M059J (cell line): ENCODE measurements at regions not wholly inside any gene's neighbourhood (a gene's known extent, or its start where the extent isn't known, plus 50 kb on each side); places are given as distances from the start of the nearest gene placed in this dataset.

Experiments used
- DNase-seq: peaks from one replicate; pipeline ENCODE4 v3.0.0-alpha.2; 2012; ENCODE audit warnings: low read depth

DNA sequence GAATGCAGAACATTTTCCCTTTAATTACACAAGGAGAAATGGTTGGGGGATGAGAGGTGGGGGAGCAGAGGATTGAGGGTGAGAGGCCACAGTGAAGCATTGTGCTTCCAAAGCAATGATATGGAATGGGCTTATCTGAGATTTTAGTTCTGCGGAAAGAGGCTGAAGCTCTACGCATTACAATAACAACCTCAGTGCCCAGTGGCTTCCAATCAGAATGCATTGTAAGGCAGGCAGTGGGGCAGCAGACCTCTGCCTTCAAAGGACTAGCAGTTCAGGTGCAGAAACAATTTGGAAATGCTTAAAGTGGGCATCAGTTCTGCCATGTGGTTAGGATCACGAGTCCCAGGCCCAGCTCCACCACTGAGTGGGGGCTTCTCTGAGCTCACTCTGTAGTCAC, 251.0 kb upstream of the ZMIZ1 start:
- no peak for DNase-seq

DNA sequence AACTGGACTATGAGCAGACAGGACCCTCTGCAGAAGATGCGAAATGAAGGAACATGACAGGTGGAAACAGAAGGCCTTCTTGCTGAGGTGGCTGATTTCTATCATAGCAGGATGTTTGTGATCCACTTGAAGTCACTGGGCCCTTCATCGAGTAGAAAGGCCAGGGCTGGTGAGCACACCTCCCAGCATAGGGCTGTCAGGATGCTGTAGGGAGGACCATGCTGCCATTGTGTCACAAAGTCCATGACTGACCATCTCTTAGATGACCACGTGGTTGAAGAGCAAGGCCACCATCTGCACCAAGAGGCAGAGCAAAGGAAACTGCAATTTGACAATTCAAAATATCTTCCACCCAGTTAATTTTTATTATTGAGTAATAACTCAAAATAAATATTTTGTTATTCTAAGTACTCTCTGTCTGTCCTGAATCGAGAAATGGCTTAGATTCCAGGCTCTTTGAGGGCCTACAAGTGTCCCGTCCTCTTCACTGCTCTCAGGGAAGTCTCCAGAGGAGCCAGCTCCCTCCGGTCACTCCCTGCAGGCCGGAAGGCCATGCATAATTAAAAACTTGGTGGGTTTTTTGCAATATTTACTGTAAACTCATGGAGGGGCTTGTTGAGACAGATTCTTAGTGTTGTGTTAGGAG, 249.3 kb upstream of the ZMIZ1 start:
- DNase-seq: no peak

DNA sequence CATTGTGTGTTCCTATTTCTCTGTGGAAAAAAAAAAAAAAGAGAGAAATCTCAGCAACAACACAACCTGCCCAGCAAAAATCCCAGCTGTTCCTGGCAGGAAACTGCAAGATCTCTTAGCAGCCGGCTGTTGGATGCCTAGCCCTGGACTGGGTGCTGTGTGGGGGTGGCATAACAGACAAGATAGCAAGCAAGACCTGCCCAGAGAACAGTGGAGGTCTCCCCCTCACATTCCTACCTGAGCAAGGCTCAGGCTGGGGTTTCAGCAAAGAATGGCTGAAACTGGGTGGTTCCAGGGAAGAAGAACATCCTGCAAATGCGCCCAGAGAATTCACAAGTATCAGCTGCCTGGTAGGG, 248.8 kb upstream of the ZMIZ1 start:
- no peak for DNase-seq

DNA sequence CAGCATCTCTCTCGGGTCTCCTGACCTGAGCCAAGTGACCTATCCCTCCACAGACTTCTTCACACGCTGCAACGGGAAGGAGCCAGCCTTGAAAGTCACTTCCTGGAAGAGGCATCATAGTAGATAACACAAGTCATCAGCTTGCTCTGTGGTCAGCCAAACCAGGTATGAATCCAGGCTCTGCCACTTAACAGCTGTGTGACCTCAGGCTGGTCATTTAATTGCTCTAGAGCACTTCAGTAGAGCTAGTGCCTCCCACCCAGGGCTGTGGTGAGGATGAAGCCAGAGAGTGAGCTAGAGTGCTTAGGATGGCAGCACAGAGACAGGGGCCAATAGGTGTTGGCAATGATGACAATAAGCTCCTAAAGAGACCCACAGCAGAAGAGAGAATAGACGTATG, 247.7 kb upstream of the ZMIZ1 start:
- peak; percentile 6 for DNase-seq

DNA sequence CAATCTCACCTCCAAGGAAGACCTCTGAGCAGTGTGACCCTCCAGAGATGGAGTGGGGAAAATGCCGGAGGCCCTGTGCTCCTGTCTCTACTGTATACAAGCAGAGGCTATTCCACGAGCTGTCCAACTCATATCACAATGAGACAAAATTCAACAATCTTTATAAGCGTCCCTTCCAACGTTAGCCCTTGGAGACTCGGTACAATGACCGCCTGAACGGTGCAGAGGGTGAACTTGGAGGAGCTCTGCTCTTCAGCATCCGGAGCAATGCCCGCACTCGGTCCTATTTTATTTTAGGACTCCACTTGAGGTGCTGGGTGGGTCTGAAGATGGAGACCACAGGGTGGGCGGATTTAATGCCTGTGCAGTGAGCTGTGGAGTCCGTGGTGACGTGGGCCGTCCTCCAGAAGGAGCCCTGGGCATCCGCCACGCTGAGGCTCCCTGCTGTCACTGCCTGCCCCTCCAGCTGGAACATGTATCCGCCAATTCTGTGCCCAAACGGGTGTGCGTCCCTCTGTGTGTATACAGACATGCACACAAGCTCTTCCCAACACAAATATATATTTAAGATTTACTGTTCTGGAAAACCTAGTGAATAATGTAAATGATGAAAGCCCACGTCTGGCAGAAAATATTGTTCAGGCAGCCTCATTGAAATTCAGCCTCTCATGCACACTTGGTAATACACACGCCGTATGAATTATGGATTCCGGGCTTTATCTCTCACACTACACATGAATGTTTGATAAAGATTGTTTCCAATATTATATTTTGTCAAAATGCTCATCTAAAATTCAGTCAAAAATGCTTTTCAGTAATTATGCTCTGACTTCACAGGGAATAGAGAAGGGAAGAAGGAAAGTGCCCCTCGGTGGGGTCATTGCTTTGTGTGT, 239.9 kb upstream of the ZMIZ1 start:
- no peak for DNase-seq

DNA sequence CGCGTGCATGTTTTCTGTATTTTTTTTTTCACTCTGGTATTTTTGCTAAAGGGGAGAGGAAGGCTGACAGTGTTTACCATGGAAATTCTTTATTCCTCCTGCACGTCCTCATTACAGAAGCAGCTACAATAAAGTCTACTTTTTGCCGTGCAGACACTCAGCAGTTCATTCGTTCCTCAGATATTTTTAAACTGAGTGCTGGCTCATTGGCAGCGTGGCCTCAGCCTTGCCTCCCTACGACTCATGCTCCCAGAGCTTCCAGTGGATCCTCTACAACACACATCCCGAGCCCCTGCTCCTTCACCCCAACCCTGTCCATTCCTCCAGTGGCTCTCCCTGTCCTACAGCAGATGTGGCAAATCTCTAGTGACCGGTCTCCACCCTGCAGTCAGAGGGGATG, 239.2 kb upstream of the ZMIZ1 start:
- peak; percentile 30 for DNase-seq

DNA sequence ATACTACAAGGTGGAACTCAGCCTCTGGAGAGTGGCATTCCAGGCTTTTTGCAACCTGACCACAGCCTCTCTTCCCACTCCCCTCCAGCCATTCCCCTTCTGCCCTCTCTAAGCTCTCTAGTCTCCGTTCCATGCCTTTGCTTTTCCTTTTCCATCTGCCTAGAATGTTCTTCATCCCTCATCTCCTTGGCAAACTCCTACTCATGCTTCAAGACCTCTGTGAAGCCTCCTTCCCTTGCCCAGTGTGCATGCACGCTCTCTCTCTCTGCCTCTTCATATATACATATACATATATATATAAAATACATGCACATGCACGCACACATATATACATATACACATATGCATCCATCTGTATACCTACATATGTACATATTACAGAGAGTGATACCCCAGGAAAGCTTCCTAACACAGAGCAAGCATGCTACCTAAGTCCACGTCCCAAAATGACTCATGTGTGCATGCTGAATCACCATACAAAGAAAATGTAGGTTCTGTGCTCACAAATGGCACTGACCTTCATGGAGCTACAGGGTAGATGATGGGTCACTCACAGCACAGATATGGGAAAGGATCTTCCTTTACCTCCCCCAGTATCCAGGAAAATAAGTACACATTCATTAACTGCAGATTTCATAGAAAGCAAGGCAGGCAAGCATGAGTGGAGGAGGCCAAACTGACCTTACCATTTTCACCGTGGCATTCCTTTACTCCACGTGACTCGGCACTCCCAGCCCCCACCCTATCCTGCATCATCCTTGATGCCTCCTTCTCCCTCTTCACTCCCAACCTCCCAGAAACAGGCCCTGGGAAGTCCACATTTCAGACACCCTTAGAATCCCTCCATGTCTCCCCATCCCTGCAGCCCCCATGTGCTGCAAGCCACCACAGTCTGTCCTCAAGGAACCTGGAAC, 238.4 kb upstream of the ZMIZ1 start:
- DNase-seq: peak; percentile 73

DNA sequence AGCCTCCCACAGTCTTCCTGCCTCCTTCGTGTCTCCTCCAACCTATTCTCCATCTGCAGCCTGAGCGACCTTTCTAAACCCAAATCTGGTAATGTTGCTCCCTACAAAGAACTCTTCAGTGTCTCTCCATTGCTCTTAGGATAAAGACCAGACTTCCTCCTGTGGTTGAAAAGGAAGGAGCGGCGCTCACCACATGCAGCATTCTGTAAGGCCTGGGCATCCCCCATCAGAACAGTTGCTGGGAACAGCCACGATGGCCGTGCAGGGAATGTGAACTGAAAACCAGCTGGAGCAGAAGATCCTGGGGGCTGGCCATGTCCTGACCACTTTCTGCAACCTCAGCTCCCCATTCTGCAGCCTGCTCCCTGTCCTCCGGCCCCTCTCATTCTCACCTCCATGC, 237.8 kb upstream of the ZMIZ1 start:
- DNase-seq: no peak

DNA sequence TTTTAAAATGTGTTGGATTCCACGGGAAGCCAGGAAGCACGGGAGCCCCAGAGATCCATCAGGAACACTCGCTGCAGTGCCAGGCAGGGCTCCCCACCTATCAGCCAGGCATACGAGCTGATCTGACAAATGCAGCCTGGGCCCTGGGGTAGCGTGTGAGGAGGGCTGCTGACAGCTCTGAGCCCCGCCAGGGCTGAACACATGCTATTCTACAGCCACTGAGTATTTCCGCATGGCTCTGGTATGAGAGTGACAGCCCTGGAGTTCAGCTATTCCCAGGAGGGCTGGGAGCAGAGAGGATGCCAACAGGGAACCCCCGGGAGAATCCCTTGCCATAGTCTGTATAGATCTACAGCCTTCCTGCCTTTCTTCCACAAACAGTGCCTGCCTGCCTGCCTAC, 237.3 kb upstream of the ZMIZ1 start:
- no peak for DNase-seq

DNA sequence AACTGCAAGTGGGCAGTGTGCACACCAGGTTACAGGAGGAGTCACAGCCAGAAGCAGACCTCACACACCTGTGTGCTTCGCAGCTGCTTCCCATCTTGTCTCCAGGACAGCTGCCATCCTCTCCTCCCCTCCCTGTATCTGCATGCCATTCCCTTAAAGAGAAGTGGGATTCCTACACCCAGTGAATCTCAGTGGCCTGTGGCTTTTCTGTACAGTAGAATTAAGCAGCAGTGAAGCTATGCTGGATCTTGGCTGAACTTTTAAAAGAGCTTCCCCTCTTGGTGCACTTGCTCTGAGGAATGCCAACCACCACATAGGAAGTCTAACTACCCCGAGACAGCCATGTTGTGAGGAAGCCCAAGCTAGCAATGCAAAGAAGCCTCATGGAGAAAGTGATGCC, 236.5 kb upstream of the ZMIZ1 start:
- DNase-seq: no peak

DNA sequence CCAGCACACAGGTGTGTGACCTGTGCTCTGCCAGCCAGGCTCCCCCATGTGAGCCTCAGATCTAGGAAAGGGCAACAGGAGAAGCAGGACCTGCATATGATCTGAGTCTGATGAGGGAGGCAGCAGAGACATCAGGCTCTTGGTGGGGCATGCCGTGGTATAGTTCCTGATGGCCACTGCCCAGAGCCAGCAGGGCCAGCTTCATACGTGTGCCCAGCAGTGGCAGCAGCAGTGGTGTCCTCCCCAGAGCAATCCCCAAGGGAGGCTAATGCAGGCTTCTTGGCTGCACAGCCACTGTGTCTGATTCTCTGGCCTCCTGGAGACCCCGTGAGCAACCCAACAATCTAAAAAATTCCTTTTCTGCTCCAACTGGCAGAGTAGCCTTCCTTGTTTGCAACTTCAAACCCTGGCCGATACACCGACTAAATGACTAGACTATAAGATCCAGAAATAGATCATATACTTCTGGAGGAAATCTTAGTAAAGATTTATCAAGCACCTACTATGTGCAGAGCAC, 230.6 kb upstream of the ZMIZ1 start:
- no peak for DNase-seq

DNA sequence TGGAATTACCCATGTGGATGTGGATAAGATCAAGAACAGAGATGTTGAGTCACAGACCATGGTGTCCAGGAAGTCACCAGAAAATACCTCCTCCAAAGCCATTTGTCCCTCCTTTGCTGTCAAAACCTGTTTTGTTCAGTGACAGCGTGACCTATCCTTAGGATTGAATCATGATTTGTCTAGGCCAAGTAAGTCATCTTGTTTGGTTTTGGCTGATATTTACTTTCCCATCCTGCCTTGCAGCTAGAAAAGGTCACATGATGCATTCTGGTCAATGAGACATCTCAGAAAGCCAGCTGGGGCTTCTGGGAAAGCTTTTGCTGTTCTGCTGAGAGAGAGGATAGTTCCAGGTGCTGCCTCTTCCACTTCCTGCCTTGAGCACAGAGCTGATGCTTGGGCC, 225.3 kb upstream of the ZMIZ1 start:
- DNase-seq: no peak

DNA sequence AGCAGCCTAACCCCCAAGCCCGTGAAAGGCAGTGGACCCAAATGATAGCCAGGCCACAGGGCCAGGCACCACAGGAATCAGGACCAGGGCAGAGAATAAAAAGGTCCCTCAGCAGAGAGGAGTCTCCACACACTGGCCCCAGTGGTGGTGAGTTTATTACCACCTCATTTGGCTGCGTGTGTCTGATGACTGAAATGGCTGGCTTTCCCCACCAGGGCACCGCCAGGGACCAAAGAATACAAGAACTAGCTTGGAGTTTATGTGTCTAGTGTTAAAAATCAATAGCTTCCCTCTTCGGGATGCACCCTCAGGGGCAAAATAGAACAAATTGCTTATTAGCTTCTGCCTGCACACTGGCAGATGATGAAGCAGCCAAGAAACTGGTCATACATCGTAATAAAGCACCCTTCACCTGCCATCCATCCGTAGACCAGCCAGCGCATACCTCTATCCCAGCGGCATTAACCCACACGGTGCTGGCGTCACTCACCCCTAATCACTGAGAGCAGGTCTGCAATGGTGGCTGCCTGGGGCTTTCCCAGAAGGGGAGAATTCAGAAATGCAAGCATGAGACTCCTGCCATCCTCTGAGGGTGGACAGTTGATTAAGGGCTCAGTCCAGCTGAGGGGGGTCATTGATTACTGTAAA, 223.7 kb upstream of the ZMIZ1 start:
- no peak for DNase-seq

DNA sequence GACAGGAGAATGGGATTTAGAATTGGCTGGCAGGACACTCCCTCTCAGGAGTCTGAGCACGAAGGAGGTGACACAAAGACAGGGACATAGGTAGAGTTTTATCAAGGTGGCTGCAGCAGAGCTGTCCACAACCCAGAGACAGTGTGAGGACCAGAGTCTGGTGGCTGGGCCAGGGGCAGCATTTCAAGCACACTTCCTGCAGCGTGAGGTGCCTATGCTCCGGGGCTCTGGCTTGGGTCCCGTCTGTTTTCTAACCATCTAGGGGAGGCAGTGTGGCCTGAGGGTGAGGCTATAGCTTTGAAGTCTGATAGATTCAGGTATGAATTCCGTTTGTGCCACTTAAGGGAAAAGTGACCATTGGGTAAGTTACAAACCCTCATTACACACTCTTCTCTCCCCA, 222.7 kb upstream of the ZMIZ1 start:
- no peak for DNase-seq

DNA sequence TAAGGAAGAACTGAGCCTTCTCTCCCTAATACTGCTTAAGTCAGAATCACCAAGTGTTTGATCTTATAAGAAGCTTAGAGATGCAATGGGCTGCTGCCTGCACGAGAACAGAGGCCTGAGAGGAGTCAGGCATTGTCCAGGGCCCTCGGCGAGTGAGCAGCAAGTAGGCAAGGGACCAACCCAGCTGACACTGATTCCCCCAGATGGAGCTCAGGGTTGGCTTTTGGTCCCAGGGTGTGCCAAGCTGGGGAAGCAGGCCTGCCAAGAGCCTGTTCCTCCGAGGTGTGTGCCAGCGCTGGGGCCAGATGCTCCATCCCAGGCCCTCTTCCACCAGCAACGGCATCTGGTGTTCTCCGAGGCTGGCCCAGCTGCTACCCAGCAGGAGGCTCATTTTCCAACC, 222.0 kb upstream of the ZMIZ1 start:
- DNase-seq: no peak

DNA sequence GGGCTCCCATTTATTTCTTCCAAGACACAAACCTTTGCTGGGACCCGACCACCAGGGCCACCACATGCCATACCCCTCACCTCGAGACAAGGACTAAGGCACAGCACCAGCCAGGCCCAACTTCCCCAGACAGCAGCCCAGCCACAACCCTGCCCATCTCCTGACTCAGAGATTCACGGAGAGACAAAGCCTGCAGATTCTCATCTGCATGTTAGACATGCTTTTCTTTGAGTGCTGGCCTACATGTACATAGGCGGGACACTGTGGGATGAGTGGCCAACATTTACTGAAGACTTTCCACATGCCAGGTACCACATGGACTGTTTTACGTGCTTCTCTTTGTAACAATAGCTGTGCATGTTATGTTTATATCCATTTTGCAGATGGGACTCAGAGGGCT, 221.3 kb upstream of the ZMIZ1 start:
- DNase-seq: no peak

DNA sequence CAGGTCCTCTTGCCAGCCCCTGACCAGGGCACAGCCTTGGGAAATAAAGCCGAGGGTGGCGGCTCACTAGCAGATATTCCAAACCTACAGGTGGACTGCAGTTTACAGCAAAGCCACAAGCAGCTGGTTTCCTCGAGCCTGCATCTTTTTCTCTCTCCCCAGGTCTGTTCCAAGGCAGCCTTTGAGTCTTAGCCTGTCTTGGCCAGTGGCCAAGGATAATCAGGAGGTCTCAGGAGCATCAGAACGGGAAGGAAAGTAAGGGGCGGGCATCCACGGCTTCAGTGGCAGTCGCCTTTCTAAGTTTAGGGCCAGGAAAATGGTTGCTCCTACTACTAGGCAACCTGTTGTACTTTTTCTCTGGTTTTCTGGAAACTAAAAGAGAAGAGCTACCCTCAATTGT, 219.7 kb upstream of the ZMIZ1 start:
- DNase-seq: no peak

DNA sequence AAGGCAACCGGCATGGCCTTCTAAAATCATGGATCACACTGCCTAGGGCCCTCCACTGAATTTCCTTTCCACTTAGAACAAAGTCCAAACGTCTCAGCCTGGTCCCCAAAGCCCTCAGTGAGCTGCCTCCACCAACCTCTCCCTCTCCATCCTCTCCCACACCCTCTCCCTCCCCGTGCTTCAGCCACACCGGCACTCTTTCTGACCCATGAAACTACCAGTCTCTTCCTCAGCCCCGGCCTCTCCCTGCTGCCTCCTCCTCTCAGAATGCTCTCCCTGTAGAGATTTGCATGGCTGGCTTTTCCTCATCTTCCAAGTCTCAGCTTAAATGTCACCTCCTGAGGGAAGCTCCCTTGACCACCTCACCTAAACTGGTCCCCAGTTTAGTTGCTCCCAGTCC, 219.0 kb upstream of the ZMIZ1 start:
- DNase-seq: no peak

DNA sequence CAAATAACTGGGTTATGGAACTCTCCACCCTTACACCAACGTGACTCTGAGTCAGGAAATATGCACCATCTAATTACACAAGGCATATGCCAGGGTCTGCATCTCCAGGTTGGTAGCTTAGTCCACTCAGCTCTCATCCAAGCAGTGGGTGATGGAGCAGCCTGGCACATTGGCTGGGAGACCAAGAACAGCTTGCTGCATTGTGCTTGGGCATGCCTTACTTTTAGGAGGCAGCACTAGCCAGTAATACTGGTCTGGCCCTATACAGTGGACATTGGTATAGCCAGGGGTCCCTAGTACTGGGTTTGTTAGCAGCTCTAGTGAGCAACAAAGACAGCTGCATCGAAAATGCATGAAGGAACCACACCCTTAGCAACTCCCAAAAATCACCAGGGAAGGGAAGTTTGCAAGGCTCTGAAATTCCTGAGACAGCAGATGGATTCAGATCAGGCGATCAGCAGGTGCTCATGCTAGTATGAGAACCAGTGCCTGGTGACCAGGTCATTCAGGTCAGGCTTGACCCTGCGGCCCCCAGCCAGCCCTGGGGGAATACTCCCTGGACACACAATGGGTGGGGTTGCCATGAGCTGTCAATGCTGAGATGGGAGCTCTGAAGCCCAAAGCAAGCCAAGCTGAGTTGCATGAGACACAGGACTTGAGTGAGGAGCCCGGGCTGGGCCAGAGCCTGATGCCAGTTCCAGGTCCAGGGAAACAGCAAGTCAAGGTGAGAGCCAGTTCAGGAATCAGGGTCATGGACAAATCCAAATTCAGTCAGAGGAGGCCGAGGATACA, 217.9 kb upstream of the ZMIZ1 start:
- no peak for DNase-seq

DNA sequence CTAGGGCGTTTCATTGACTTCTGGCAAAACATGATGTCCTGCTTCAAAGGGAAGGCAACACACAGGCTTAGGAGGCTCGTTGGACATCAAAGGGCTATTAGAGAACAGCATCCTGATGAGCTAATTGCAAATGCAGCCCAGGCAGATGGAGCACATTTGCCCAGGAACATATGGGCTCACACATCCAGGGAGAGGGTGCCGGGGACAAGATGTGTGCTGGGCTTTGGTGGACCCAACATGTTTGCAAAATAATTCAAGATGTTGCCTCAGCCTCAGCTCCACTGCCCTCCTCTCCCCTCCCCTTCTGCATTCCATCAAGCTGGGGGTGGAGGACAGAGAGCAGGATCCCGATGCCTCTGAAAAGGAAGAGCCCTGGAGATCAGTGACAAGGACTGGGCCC, 217.1 kb upstream of the ZMIZ1 start:
- DNase-seq: no peak
